ENCODE measurements at regions not wholly inside any gene's neighbourhood (a gene's known extent, or its start where the extent isn't known, plus 50 kb on each side); places are given as distances from the start of the nearest gene placed in this dataset.

DNA sequence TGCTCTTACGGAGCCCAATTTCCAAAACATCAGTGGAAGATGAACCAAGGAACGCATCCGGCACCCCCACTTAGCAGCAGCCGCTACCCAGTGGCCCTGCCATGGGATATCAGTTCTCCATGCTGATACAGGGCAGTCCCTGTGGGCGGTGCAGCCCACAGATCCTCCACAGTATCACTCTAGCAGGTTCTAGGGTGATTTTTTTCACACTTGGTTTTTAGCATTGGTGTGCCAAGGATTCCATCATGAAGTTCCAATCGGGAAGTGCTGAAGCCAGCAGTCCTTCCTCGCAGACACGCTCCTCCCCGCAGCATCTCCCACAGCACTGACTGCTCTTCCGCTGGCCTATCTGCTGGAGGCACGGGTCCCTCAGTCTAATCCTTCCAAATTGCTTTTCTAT is 261.9 kb downstream of the SYK start:
- no peaks in the 10 kb centered on the region for H3K27me3 Mint-ChIP-seq (ENCODE audit: insufficient read depth, low read depth, poor library complexity)
- Histone ChIP-seq H2AFZ (no peak overlapping the region), H3K36me3 (ENCODE audit: insufficient read depth) (no peaks in the 10 kb centered on the region), H3K9me2 (ENCODE audit: insufficient read depth) (0 out of 2 replicates have a peak, but pooled peaks cover 5% of the 10 kb centered on the region), H4K20me1 (replicated peaks; ENCODE audit: insufficient read depth) (no peaks in the 10 kb centered on the region), H3K4me2 (no peak overlapping the region), H3K4me1 (ENCODE audit: insufficient read depth) (no peaks in the 10 kb centered on the region), H3K27ac (ENCODE audit: low read depth) (no peak overlapping the region), H3K27me3 (ENCODE audit: insufficient read depth) (no peaks in the 10 kb centered on the region), H3F3A (replicated peaks; ENCODE audit: low read depth) (no peaks in the 10 kb centered on the region), H3K79me2 (replicated peaks; ENCODE audit: insufficient read depth) (no peaks in the 10 kb centered on the region), H3K4me3 (no peak overlapping the region)
- no peak overlapping the region for H3K4me3 Mint-ChIP-seq
- TF ChIP-seq ZNF331 (CRISPR knock-in tag; IDR thresholded peaks at IDR 0.05; ENCODE audit: low read depth): no peak
- no peak for TF ChIP-seq STAT1 (IDR thresholded peaks at IDR 0.05; ENCODE audit: unreplicated experiment)
- TF ChIP-seq ZNF114 (CRISPR knock-in tag; IDR thresholded peaks at IDR 0.05): no peak
- TF ChIP-seq EZH2phosphoT487 (IDR thresholded peaks at IDR 0.05; ENCODE audit: unreplicated experiment): no peak
- no peak for TF ChIP-seq ZNF462 (CRISPR knock-in tag; IDR thresholded peaks at IDR 0.05)
- no peak for TF ChIP-seq REST (IDR thresholded peaks at IDR 0.05; ENCODE audit: unreplicated experiment)
- TF ChIP-seq POLR2AphosphoS5 (IDR thresholded peaks at IDR 0.05; ENCODE audit: low read depth): no peak
- H3K9me3 Mint-ChIP-seq: peaks cover 2% of the 10 kb centered on the region; the same call in 1 of the 3 replicates
- peaks cover 3% of the 10 kb centered on the region; the same call in 1 of the 3 replicates for H3K36me3 Mint-ChIP-seq (ENCODE audit: low read depth)
- ATAC-seq (no peak), DNase-seq (ENCODE audit: low spot score) (no peak)
- peaks cover 6% of the 10 kb centered on the region for H3K4me1 Mint-ChIP-seq
- H3K27ac Mint-ChIP-seq: no peak overlapping the region
